ENCODE measurements at regions not wholly inside any gene's neighbourhood (a gene's known extent, or its start where the extent isn't known, plus 50 kb on each side); places are given as distances from the start of the nearest gene placed in this dataset.

DNA sequence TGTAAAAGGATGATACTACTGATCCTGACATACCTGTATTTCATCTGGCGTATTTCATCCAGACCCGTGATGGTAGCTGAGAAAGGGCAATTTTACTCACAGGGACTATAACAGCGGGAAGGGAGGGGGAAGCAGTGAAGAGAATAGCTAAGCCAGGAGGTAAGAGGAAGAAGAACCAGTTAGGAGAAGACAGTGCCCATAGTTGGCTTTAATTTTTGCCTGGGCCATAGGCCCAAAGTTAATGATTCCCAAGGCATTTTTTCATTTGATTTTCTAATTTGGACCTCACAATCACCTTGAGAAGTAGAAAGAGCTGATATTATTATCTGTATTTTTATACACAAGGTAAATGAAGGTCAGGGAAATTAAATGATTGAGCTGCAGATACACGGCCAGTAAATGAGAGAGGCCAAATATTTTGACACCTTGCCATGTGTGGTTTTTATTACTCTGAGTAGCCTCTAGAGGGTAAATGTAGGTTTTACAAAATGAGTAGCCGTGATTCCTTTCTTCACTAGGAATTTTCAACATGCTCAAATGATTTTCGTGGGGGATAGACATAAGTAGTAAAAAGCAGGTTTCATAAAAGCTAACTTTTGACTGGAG, 382.2 kb downstream of the FUT8 start:
- DNase-seq = no peak

DNA sequence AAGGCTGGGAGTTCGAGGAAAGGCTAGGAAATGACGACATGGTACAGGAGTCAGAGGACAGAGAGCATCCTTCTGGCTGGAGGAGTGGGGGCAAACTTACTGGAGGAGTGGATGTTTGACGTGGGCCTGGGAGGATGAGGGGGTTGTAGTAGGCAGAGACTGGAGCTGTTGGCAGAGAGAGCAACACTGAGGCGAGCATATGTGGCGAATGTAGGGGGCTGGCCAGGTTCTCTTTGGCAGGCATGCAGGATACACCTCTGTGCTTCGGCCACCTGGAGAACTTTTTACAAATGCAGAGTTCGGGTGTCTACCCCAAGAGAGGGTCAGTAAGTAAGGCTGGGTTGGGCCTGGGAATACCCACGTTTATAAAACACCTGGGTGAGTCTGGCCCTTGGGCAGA, 385.7 kb downstream of the FUT8 start:
- DNase-seq = no peak

DNA sequence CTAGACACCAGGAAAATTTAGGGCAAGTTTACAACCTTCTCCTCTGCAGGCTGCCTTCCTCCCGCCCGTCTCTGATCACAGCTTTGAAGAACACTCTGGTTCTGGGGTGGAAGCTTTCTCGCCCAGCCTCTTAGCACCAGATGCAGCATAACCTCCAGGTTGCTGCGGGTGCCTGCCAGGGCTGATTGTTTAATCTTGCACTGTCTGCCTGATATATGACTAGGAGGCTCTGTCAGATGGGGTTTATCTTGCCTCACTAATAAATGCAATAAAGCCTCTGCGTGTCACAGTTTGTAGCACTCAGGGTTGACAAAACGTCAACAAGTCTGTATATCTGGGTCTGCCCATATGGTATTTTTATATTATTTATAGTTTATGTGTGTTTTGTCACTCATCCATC, 388.2 kb downstream of the FUT8 start:
- no peak for DNase-seq

DNA sequence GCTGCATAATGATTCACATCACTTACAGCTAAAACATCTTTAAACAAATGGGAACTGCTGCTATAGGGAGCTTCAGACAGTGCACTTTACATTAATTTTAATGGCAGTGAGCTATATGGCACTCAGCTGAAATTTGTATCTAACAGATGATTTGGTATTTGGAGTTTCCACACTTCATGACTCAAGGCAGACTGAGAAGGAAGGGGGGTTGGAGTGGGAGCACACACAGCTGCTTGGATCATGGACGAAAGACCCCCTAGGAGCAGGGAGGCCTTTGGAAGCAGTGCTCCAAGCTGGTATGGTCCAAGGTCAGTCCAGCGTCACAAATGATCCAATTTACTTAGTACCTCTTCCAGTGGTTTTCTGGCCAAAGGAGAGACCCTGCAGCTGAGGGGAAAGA, 389.7 kb downstream of the FUT8 start:
- DNase-seq = no peak

DNA sequence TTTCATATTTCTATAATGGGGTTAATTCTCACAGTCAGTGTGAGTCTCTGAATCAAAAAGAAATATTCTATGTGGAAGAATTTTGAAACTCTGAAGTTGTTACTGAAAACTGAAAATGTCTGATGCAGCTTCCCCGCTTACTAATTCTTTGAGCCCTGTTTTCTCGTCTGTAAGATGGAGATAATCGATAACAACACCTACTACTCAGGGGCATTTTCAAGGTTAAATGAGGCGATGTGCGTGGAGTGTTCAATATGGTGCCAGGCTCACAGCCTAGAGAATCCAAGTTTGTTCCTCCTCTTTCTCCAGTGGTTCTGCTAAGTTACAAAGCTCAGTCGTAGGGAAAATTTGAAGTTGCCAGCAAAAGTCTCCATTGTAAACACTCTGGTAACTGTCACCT, 391.4 kb downstream of the FUT8 start:
- no peak for DNase-seq

DNA sequence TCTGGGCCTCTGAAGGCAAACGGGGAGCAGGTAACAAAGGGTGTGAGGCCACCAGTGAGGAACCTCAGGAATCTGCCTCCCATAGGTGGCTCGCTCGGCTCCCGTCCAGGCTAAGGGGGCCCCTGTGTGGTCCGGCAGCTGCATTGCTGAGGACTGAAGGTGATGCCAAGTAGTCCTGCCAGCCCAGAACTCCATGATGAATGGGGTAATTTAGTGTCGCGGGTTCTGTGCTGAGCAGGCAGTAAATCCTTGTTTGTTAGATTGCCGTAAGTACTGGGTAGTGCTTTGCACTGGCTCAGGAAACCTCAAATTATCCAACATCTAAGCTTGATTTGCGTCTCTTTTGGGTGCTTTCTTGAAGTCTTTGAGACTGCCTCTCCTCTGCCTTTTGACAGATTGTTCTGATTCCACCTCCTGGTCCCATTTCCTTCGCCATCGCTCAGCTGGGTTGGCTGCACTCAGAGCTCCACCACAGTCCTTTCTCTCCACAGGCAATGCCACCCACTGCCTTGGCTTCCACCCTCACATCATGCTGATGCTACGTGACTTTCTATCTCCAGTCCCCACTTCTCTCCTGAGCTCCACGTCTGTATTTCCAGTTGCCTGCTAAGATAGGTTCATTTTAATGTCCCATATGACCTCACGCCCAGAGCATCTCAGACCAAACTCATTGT, 392.0 kb downstream of the FUT8 start:
- DNase-seq = peak; percentile 16 to 20

DNA sequence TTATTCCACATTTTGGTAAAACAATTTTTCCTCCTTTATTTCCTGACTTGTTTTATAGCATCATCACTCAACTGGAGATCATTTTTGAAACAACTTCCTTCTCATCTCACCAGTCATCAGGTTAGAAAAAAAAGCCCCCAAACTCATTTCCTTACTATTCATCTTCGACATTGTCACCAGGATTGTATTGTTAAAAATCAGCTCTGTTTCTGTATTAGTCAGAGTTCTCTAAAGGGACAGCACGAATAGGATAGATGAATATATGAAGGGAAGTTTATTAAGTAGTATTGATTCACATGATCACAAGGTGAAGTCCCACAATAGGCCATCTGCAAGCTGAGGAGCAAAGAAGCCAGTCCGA, 392.6 kb downstream of the FUT8 start:
- DNase-seq = no peak

DNA sequence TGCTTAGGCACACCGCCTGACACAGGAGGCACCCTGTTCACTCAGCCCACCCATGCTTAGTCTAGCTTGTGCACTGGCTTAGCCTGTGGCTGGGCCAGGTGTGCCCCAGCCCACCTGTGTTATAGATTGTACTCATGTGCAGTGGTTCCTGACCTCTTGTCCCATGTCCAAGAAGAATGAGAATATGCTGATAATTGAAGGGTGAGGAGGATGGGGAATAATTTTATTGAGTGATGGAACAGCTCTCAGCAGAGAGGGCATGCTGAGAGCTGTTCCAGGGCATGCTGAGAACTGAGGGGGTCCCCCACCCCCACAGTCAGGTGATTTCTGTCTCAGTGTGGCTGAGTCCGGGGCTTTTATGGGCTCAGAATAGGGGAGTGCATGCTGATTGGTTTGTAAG, 395.9 kb downstream of the FUT8 start:
- DNase-seq = no peak

DNA sequence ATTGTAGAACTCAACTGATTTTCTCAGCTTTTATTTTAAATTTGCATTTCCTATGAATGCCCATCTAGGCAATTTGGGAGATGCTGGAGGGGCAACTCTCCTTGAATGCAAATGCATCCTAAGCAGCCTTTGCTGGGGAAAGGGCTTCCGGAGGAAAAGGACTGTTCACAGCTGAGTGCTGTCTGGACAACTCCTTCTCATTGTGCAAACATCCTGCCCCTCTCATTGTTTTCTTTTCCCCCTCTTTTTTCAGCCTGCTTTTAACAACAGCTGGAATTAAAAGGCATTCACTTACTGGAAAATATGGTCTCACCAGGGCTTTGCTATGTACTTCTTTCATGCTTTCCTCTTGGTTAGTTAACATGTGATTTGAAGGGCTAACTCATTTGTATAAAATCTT, 397.8 kb downstream of the FUT8 start:
- DNase-seq = no peak

DNA sequence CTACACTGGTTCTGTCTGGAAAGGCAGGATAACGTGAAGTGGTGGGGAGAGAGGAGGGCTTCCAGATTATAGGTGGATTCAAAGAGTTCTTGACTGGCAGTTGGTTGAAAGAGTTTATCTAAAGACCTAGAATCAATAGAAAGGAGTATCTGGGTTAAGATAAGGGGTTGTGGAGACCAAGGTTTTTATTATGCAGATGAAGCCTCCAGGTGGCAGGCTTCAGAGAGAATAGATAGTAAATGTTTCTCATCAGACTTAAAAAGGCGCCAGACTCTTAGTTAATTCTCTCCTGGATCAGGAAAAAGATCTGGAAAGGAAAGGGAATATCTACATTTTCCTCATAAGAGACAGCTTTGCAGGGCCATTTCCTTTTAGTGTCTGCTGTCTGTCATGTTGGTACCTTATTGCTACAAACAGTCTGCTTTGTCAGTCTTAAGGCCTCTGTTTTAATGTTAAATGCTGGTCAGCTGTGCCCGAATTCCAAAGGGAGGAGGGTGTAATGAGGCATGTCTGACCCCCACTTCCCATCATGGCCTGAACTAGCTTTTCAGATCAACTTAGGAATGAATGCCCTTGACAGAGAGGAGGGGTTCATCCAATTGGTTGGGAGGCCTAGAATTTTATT, 401.3 kb downstream of the FUT8 start:
- DNase-seq = no peak

DNA sequence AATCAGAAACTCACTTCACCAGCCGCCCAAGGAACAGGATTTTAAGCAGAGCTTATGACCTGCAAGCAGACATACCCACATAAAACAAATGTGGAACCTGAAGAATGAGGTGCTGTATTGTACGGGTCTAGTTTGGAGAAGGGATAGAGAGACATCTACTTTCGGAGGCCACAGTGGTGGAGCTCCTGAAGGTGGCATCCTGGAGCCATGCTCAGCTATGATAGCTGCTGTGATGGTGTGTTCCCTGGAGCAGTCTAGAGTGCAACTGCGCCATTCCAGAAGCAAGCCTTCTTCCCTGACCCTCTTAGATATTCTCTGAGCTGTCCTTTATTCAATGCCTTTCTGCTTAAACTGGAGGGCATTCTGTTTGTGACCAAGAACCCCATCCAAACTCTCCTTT, 402.6 kb downstream of the FUT8 start:
- DNase-seq = no peak

DNA sequence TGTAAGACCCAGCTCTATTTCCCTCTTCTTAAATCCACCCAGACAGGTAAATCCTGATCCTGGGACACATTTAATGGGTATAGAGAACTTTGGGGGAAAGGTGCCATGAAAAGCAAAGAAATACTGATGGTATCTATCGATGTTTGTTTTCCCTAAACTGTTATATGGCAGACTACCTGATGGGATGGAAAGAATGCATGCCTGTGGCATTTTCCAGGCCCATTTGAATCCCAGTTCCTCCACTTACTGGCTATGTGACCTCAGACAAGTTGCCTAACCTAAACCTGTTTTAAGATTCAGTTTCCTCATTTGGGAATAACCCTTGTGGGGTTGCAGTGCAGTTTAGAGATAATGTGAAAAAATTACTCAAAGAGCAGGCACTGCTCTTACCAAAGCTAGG, 404.5 kb downstream of the FUT8 start:
- DNase-seq = no peak

DNA sequence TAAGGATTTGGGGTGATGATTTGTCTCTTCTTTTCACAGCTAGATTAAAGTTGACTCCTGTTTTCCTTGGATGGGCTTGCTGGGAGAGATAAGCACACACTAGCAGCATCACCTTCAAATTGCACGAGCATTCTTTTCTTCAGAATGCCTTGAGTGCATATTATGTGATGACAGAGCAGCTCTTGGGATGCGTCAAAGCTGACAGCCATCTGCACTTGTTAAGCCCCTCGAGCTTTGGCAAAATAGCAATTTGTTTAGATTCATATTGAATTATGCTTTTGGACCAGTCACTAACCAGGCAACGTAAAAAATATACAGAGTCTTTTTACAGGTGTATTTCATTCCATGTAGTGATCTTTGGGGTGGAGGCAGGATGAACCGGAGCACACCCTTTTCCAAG, 407.0 kb downstream of the FUT8 start:
- DNase-seq = no peak

DNA sequence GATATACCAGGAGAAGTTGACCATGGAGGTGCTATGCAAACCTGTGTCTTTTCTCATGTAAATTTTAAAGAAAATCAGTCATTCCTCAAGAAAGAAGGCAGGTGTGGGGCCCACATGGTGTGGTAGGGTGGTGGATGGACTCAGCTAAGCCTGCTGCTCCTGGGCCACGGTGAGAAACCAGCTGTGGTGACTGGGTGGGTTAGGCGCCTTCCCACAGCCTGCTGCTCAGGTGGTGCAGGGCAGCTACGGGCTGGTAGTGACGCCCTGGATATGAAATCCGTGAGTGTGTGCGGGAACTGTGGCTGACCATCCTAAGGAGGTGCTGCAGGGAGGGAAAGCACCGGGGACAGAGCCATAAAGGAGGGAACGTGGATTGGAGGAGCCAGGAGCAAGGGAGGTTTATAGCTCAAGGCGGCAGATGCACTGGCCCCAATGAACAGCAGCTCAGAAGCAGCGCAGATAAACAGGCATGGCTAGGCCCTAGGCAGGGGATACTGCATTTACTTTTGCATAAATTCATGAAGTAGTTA, 408.8 kb downstream of the FUT8 start:
- DNase-seq = no peak

DNA sequence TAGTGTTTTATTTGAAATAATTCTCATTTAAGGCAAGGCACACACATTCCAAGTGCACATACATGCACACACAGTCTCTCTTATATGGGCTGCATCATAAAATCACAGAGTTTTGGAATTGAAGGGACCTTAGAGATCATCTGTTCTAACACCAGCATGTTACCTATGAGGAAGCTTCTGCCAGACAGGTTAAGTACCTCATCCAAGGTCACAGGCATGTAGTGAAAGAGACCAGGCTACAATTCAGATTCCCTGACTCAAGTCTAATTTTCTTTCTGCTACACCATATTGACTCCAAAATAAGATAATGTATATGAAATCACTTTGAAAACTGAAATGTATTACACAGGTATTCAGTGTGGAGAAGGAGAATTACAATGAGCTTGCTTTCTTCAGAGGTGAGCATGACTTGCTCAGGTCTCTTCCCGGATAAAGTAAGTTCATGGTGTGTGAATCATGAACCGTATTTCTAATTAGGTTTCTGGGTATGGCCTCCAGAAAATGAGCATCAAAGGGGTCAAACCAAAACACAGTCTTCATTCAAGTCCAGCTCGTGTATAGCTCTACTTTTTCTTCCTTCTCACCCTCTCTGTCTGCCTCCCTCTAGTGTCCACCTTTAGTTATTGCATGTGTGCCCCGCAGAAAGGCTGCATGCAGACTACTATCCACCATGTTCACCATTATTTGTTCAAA, 411.9 kb downstream of the FUT8 start:
- DNase-seq = peak; percentile 54 to 67

DNA sequence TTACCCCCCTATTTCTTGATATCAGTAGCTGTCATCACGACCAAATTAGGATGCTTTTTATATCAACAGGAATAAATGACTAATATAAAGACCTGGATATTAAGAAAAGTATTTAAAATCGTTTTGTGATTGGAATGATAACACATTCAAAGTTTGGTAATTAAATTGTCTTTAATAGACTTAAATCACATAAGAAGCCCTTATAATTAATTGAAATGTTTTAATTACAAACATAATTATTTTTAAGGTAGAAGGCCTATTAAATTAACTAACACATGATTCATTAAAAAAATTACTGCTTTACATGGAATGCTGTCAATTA, 412.4 kb downstream of the FUT8 start:
- DNase-seq = no peak

DNA sequence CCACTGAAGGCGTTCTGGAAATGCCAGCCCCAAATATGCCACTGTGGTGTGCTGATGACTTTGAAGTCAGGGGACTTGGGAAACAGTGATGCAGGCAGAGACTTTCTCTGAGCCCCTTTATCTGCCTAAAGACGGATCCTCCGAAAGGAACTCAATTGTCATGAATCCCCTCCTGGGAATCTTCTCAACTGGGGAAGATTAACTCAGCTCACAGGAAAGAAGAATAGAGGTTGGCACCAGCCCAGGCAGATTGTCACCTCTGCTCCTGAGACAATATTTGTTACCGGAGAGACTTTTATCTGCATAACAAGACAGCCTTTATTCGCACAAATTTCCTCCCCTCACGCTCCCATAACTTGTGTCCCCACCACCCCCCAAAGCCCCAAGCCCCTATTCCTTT, 414.4 kb downstream of the FUT8 start:
- DNase-seq = no peak

DNA sequence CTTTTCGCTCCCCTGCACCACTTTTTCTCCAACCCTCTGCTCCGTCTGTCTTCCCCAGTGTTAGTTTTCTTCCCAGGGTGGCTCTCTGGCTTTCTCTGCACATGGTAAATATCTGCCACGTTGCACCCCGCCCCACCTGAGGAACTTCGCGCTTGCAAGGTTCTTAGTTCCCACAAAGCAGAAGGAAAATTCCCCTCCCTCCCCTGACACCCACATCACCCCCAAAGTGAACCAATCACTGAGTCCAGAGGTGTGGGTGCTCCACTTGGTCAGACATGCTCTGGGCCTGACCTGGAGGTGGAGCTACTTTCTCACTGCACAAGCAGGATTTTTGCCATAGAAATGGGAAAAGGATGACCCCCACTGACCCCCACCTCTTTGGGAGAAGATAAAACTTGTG, 415.0 kb downstream of the FUT8 start:
- no peak for DNase-seq

DNA sequence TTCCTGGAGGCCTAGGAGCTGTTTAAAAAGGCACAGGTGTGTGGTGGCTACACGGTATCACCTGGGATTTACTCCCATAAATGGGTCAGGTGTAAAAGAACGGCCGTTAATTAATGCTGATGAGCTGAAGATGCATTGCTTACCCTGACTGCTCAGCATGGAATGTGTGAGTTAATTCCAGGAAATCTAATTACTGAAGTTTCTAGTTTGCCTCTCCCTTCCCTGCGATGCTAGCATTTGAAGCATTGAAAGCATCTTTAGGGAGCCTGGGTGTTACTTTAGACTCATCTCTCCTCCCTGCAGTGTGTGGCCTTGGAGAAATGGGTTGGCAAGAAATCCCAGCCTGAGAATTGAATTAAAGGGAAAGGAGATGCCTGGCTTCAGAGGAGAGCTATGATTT, 415.9 kb downstream of the FUT8 start:
- DNase-seq = no peak

DNA sequence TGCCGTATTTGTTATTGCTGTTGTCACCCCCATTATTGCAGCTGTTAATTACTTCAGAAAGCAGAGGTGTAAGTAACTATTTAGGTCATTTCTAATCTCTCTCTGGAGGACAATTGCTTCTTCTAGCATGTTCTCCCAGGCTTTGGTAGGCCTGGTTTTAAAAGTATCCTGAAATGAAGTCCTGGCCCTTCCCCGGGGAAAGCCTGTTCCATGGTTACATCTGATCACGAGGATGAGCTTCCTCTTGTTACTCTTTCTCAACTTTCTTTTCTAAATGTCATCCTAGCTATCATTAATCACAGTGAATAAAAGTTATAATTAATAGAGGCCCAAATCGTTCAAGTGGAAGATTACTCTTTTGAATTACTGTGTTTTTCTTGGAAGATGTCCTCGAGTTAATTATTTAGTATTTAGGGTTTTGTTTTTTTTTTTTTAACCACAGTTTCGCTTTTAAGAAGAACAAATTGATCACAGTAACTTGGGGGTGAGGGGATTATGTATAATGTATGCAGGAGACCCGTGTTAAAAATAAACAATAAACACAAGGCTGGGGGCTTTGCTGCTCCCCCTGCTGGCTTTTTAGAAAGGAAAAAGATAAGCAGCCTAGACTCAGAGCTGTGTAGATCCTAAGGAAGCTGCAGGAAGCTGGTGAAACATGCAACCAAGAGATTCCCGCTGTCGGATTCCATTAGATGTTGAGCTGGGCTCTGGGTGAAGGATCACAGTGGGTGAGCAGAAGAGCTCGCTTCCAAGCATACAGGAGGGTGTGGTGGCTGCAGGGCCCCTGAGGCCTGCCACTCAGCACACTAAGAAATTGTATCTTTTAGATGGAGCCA, 420.1 kb downstream of the FUT8 start:
- no peak for DNase-seq

DNA sequence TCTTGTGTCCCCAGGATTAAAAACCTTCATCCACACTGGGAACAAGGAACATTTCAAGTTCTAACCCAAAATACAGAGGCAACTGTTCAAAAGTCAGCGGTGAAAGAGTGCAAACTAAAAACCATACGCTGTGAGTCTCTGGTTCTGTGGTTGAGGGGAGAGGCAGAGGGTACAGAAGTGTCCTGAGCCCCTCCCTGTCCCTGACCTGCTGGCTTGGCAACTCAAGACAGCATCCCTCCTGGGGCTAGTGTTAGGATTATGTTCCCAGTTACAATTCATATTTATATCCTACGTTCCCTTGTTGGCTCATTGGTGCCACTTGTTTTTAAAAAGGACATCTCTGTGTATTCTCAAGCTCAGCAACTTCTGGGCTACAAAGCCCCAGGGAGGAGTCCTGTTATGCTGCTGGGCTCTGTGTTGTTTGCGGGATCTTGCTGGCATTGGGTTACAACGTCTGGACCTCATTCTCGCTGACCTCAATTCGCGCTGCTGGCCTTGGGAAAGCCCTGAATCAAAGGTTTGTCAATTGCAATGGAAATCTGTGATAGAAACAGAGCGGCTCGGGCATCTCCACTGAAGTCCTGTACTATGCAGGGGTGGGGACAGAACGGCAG, 420.8 kb downstream of the FUT8 start:
- no peak for DNase-seq

DNA sequence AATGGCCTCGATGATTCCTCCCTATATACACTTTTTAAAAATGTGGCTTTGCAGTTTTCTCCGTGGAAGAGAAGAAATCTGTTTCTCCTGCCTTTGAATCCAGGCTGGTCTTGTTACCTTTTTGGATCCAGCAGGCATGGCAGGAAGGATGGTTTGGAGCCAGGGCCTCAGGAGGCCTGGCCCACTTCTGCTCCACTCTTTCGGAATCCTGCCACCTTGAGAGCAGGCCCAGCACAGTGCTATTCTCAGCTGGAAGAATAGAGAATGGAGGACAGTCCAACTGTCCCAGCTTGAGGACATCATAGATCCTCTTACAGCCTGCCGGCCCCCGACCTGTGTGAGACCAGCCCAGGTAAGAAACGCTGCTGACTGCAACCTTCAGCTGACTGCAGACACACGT, 421.5 kb downstream of the FUT8 start:
- DNase-seq = no peak

DNA sequence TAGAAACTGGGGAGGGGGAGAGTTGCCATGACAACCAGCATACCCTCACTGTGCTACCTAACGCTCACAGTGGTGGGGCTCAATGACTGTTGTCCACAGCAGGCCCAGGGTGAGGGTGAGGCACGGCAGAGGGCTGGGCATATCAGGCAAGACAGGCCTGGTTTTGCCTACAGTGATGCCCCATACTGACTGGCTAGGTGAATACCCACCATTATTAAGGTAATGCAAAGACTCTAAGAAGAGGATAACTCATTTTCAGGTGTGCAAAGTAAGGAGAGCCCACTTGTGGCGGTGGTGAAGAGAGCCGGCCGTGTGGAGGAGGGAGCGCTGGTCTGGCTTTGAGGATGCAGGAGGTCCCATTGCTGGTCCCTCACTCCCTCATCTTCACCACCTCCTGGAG, 422.3 kb downstream of the FUT8 start:
- DNase-seq = no peak

Measured in activated CD4-positive, alpha-beta T cell treated with anti-CD3 and anti-CD28 coated beads, Interleukin-2, amount 50 U/mL, for 48 hours (primary cell).